Right ventricle myocardium superior (tissue), 1 donor: ENCODE measurements at regions not wholly inside any gene's neighbourhood (a gene's known extent, or its start where the extent isn't known, plus 50 kb on each side); places are given as distances from the start of the nearest gene placed in this dataset.

Source experiments
- ATAC-seq: fragments of 200-7000 bp; cut with Tn5 transposase; one replicate; pipeline ENCODE4 v1.9.1; 2020; ENCODE audit warnings: mild to moderate bottlenecking; ENCODE audit not compliant: poor library complexity
- DNase-seq: peaks from one replicate; pipeline ENCODE4 v3.0.0-alpha.2; 2020
- intact Hi-C: fragments of 100-400 bp; cut with DNase I; formaldehyde crosslinking; loops from one replicate; pipeline ENCODE4 v1.11.2; 2022
- donor health status: DM: no; HTN: yes; CAD: no; lungs with severe emphysema.

GRCh38 chr2:105951384-105951694 lies 206.6 kb downstream of the NCK2 start:
- intact Hi-C loops: no loop called here
- DNase-seq (no peak), ATAC-seq (no peak)

- no peak for DNase-seq
- no peak for ATAC-seq
- intact Hi-C loops: no loop called here
These were observed 206.0 kb downstream of the NCK2 start for GRCh38 chr2:105950521-105951383.

DNA sequence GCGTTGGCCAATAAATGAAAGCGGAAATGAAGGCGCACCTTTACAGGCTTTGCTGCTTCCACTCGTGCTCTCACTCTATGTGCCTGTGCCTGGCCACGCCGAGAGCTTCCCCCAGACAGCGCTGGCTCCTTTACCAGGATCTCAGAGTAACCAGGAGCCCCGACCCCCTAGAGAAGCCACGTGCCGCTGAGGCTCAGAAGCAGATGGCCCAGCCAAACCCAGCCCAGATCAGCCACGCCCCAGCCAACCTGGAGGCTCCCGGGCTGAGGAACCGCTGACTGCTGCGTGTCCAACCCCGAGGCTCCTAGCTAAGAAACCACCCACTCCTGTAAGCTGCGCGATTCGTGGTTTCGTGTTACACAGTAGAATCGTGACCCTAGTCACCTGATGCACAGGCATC lies 199.3 kb downstream of the NCK2 start:
- no peak for ATAC-seq
- no peak for DNase-seq
- intact Hi-C loops: no loop called here
